ENCODE measurements at regions not wholly inside any gene's neighbourhood (a gene's known extent, or its start where the extent isn't known, plus 50 kb on each side); places are given as distances from the start of the nearest gene placed in this dataset.

DNA sequence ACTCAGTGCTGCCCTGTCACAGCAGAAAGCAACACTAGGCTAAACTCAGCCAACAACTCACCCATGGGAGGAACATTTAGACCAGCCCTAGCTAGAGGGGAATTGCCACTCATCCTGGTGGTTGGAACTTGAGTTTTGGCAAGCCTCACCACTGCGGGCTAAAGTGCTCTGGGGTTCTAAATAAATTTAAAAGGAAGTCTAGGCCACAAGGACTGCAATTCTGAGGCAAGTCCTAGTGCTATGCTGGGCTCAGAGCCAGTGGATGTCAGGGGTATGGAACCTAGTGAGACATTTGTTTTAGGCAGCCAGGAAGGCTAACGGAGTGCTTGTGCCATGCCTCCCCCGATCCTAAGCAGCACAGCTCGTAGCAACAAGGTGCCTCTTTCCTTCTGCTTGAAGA, 78.0 kb downstream of the RGS13 start:
- DNase-seq (ENCODE audit: low read depth): no peak

DNA sequence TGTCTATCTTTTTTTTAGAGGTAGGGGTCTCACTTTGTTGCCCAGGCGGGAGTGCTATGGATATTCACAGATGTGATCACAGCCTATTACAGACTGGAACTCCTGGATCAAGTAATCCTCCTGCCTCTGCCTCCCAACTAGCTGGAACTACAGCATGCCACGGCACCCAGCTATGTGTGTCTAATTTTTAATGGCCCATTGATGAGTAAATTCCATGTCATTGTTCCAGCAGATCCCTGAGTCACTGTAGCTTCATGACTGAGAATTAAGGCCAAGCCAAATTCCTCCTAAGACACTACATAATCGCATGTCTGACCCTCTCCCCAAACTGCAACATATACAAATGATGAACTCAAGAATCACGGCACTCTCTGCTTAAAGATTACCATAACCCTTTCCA, 84.2 kb upstream of the RGS2 start:
- DNase-seq (ENCODE audit: low read depth): peak; percentile 70

DNA sequence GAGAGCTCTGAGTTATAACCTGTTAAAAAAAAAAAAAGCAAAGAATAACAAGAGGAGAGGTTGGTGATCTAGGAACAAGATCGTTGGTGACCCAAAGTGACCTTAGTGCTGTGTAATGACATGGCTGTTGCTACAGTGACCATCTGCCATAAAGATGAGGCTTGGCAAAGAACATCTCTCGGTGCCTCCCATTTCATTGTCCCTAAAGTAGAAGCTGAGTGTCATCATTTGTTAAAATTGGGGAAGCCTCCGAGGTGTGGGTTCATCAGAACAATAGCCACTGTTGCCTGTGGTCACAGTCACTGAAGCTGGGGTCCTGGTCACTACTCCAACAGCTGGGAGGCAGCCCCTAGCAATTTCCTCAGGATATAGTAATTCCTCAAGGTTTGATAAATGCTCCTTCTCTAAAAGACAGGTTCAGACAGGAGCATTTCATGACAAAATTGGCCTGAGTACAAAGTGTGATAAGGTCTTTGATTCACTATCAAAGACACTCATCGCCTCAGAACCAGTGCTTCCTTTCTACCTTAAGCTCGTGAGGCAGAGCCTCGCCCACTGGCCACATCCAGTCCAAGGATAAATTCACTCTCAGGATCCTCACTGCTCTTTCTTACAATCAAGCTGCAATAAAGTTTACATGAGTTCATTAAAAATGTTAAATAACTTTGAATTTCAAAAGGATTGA, 81.9 kb upstream of the RGS2 start:
- DNase-seq (ENCODE audit: low read depth): no peak

DNA sequence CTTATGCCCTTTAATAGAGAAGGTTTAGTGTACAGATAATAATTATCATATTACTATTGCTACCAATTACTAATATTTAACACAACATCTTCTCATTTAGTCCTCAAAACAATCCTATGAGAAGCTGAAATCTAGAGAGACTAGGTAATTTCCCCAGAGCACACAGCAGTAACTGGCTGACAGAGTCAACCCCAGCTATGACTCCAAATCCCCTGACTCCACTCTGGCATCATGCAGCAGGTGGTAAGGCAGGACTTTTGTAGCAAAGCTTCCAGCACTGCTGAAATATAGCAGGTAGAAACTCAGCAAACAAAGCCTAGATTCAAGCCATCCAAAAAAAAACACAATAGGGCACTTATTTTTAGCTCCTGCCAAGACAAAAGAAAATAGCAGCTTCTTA, 79.3 kb upstream of the RGS2 start:
- DNase-seq (ENCODE audit: low read depth): no peak

DNA sequence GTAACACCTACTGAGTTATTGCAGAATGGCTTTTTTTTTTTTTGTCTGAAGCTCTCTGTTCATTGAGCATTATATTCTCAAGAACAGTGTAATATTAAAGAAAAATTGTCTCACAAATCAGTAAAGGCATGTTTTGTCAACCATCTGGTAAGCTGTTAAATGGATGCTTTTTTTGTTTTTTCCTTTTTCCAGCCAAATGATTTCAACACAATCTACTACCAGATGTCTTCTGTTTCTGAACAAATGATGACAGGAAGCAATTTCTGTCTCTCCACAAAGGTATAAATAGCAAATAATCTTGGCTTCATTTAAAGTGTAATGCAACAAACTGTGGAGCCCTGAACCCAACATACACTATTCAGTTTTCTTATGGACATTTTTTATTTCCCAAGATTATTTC, 78.6 kb upstream of the RGS2 start:
- DNase-seq (ENCODE audit: low read depth): no peak

DNA sequence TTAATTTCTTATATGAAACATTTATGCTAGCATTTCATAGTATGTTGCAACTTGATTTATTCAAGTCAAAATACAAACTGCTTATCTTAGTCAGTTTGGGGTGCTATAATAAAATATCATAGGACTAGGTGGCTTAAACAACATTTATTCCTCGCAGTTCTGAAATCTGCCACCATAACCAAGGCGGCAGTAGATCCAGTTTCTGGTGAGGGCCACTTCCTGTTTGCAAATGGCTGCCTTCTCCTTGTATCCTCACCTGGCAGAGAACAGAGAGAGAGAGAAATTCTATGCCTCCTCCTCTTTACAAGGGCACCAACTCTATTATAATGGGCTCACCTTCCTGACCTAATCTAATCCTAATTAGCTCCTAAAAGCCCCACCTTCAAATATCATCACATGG, 76.1 kb upstream of the RGS2 start:
- DNase-seq (ENCODE audit: low read depth): no peak

DNA sequence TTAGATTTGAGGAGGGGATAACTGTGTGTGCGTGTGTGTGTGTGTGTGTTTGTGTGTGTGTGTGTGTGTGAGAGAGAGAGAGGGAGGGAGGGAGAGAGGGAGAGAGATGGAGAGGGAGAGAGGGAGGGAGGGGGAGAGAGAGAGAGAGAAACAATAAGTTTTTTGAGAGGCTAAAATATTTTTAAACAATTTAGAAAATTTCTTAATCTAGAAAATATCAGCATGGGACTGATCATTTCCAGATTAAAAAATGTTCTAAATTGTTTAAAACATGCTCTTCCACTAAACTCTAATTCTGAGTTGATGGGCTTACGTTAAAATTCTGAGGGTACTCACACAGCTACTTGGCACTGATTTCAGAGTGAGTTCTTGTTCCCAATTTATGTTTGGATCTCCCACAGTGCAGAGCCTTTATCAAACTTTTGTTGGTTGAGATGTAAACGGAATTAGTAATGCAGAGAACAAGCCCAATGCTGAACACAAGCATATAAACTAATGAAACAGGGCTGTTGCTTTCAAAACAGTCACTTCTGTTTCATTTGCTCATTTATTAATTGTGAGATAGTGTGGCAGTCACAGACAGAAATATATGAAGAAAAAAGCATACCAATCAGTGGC, 73.4 kb upstream of the RGS2 start:
- no peak for DNase-seq (ENCODE audit: low read depth)

DNA sequence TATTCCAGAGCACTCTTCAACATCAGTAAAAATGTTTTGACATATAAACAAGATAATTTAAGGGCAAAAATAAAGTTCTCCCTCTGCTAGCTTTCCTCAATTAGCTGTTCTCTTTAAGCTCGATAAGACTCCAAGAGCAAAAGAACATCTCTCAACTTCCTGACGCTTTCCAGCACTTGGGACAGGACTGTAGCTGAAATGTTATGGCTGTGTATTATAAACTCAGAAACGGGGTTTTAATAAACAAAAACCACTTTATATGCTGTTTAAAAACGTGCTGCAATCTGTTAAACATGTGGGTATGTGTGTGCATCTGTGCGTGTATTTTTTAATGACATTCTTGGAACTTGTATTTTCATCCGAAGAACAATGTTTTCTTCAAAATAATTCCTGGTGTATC, 71.5 kb upstream of the RGS2 start:
- no peak for DNase-seq (ENCODE audit: low read depth)

DNA sequence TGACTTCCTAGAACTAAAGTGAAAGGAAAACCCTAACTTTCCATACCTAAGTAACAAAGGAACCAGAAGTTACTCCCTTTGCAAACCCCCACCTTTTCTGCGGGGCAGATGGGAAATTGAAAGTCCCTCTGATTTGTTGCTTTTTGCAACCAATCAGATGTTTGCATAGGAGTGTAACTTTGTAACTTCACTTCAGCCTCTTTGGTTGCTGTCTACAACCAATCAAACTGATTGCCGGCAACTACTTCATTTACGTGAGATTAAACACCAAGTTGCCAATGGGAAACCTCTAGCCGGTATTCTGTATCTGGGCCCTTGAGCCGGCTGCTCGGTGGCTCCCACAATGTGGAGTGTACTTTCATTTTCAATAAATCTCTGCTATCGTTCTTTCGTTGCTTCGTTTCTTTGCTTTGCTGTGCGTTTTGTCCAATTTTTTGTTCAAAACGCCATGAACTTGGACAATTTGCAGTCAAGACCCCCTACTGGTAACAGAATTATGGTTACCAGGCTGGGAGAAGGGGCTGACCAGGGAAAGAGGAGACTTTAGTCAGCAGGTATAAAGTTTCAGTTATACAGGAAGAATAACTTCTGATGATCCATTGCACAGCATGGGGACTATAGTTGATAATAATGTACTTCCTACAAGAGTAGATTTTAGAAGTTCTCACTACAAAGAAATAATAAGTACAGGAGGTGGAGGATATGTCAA, 69.2 kb upstream of the RGS2 start:
- DNase-seq (ENCODE audit: low read depth): no peak

DNA sequence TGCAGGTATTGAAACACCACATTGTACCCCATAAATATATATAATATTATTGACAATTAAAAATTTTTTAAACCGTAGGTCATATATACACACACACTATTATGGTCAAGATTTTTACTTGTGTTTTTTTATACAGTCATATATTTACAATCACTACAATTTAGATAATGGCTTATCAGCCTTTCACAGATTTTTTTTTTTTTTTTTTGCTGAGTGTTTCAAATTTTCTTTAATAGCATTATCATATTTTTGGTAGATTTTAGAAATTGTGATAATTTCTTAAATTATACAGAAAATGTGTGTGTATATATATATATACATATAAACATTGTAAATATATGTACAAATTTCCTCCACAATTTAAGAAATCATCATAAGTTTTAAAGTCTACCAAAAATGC, 68.6 kb upstream of the RGS2 start:
- DNase-seq (ENCODE audit: low read depth): no peak

DNA sequence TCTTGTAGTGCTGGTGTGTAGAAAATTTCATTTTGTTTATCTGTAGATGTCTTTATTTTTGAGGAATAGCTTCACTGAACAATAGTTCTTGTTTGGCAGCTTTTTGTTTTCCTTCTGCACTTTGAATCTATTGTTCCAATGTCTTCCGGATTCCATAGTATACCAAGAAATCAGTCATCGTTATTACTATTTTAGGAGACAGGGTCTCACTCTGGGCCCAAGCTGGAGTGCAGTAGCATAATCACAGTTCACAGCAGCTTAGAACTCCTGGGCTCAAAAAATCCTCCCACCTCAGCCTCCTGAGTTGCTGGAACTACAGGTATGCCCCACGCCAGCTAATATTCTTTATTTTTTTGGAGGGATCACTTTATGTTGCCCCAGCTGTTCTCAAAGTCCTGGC, 67.7 kb upstream of the RGS2 start:
- DNase-seq (ENCODE audit: low read depth): no peak

DNA sequence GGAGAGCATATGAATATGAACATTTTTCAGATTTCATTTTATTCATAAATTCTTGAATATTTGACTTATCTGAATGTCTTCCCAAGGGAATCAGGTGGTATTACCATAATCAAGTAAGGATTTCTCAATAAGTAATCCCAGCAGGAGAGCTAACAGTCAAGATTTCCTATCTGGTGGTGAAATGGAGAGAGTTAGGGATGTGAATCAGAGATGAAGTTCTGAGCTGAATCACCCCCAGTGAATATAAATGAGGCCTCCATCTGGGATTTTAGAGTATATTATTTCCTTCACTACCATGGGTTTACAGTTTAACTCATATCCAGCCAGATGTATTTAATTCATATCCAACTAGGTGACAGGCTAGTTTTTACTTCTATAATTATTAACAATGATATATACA, 61.5 kb upstream of the RGS2 start:
- DNase-seq (ENCODE audit: low read depth): no peak

DNA sequence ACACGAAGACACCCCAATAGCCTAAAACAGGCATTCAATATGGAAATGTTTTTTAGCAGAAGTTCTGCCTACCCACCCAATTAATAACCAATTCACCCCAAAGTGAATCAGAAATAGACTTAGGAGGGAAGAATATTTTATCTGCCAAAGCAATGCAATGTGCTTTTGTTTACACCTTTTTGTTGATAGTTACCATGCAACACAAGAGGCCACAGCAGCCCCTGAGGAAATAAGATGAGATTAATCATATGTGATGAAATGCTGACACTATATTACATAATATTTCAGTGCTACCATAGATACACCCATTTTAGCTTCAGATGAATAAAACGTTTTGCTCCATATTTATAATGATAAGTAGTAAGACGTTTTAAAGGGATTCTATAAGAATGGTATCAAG, 60.9 kb upstream of the RGS2 start:
- no peak for DNase-seq (ENCODE audit: low read depth)

DNA sequence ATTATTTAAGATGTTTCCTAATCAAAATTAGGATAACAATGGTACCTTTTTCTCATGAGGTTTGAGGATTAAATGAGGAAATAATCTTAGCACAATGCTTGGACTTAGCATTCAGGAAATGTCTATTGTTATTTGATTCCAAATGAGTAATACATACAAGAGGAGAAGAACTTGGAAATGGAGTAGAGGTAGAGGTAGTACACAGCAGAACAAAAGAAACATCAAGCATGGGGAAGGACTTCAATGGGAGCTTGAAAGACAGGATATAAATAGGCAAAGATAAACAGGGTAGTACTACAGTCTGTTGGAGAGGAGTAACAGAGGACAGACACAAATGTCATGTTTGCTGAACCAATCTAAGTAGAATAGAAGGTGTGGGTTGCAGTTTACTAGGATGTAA, 59.5 kb upstream of the RGS2 start:
- DNase-seq (ENCODE audit: low read depth): no peak

DNA sequence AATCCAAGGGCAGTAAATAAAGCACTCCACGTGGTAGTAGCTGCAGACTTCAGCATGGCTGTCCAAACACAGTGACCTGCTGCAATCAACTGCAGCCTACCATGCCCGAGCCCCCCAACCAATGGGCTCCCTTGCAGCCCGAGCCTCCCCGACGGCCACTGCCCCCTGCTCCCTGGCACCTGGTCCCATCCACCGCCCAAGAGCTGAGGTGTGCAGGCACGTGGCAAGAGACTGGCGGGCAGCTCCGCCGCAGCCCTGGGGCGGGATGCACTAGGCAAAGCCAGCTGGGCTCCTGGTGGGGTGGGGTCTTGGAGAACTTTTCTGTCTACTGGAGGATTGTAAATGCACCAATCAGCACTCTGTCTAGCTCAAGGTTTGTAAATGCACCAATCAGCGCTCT, 57.6 kb upstream of the RGS2 start:
- DNase-seq (ENCODE audit: low read depth): no peak

DNA sequence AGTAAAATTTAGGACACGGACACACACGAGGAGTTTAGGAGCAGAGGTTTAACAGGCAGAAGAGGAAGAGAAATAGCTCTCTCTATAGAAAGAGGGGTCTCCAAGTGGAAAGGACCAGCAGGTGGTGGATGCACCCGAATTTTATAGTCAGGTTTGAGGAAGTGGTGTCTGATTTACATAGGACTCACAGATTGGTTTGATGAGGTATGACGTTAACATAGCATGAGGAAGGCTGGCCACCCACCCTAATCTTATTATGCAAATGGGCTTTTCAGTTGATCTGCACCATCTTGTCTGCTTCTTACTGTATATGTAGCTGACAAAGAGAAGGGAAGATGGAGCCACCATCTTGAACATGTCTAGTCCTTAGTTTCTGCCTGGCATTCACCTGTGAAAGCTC, 52.5 kb upstream of the RGS2 start:
- no peak for DNase-seq (ENCODE audit: low read depth)

DNA sequence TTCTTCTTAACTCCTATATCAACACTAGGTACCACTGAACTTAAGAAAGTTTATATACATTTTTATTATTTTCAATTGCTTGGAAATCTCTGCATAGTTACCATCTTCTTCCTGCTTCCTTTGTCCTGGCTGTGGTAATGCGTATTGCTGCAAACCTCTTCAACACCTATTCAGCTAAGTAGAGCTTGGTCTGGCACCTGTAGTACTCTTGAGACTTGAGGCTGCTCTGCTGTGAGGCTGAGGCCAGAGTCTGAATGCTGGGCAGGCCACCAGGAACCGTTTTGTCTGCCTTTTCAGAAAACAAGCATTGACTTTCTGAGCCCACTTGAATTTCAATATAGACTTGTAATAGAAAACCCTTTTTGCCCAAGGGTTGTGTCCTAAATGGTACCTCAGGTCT, 52.0 kb upstream of the RGS2 start:
- DNase-seq (ENCODE audit: low read depth): no peak

DNA sequence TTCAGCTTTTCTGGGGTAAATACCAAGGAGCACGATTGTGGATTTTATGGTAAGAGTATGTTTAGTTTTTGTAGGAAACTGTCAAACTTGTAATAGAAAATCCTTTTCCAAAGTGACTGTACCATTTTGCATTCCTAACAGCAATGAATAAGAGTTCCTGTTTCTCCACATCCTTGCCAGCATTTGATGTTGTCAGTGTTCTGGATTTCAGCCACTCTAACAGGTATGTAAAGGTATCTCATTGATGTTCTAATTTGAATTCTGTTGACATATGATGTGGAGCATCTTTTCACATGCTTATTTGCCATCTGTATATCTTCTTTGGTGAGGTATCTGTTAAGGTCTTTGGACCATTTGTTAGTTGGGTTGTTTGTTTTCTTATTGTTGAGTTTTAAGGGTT, 50.3 kb upstream of the RGS2 start:
- DNase-seq (ENCODE audit: low read depth): no peak

Data from GM04503 (cell line).